Tibial nerve (tissue), 3 donors: ENCODE measurements at regions not wholly inside any gene's neighbourhood (a gene's known extent, or its start where the extent isn't known, plus 50 kb on each side); places are given as distances from the start of the nearest gene placed in this dataset.

Experiments used
- CTCF ChIP-seq, 5 experiments: fragments of 200-600 bp in 3 of 5; fragments of 450-650 bp in 2 of 5; sonication (generic) in 3 of 5; IDR thresholded peaks; one replicate each; pipeline ENCODE4 v1.5.1; 2016 to 2019; ENCODE audit warnings: antibody characterized with exemption in 5 of 5, mild to moderate bottlenecking in 3 of 5, moderate library complexity in 2 of 5
- POLR2A ChIP-seq, 2 donors: fragments of 450-650 bp; IDR thresholded peaks; one replicate each; pipeline ENCODE4 v1.6.1; 2017; ENCODE audit warnings: antibody characterized with exemption in 2 of 2, mild to moderate bottlenecking in 2 of 2, moderate library complexity in 2 of 2

GRCh38 chr13:80515296-80515695, 174.4 kb upstream of the SPRY2 start:
- TF ChIP-seq CTCF (IDR thresholded peaks at IDR 0.05) (no peak), POLR2A (IDR thresholded peaks at IDR 0.05) (no peak)
